ENCODE measurements at regions not wholly inside any gene's neighbourhood (a gene's known extent, or its start where the extent isn't known, plus 50 kb on each side); places are given as distances from the start of the nearest gene placed in this dataset.

DNA sequence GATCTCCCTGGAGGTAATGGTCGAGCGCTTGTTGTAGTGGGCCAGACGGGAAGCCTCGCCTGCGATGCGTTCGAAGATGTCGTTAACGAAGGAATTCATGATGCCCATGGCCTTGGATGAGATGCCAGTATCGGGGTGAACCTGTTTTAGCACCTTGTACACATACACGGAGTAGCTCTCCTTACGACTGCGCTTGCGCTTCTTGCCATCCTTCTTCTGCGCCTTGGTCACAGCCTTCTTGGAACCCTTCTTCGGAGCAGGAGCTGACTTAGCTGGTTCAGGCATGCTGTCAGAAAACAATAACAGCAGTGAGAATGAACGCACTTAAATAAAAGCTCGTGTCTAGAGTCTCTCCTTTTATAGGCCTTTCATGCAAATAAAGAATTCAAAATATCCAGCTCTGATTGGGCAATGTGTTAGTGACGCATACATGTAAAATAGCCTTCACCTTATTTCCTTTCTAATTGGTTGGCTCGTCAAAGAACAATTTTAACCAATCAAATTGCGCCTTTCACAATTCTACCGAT, 129.2 kb downstream of the HFE start:
- DNase-seq (ENCODE audit: low read depth): peak; percentile 59

DNA sequence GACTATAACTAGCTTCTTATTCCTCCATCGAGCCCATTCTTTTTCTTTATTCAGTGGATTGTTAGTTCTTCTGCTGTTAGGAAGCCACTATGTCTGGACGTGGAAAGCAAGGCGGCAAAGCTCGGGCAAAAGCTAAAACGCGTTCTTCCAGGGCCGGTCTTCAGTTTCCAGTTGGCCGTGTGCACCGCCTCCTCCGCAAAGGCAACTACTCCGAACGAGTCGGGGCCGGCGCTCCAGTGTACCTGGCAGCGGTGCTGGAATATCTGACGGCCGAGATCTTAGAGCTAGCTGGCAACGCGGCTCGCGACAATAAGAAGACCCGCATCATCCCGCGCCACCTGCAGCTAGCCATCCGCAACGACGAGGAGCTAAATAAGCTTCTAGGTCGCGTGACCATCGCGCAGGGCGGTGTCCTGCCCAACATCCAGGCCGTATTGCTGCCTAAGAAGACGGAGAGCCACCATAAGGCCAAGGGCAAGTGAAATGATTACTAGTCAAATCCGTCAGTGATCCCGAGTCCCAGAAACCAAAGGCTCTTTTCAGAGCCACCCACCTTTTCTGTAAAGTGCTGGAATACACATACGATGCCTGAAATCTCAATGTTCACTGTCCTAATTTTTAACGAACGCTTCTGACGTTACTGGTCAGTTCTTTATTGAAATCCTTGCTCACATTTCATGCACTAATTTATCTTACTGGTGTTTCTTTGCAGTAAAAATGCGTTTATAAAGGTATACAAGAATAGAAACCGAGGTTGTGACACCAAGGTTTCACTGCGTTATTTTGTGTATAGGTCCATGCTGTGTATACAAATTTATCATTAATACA, 129.9 kb downstream of the HFE start:
- peak; percentile 63 for DNase-seq (ENCODE audit: low read depth)

DNA sequence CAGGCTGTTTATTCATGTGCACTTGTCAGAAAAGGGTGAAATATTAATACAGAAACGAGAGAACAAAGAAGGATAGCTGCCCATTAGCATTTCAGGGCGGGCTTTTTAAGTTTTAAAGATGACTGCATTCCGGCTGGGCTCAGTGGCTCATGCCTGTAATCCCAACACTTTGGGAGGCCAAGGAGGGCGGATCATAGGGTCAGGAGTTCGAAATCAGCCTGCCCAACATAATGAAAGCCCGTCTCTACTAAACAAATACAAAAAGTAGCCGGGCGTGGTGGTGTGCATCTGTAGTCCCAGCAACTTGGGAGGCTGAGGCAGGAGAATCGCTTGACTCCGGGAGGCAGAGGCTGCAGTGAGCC, 130.5 kb downstream of the HFE start:
- no peak for DNase-seq (ENCODE audit: low read depth)

DNA sequence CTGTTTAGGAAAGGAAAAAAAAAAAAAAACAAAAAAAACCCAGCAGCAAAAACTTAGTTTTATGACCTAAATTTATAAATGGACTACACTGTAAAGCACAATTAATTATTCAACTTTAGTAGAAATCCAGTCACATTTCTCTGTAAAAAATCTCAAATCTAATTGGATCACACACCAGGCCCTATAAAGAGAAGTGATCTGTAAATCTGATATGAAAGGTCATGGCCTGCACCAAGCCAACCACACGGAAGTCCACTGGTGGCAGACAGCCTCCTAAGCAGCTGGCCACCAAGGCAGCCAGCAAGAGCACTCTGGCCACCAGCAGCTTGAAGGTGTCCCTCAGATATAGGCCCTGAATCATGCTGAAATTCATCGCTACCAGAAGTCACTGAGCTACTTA, 131.6 kb downstream of the HFE start:
- no peak for DNase-seq (ENCODE audit: low read depth)

DNA sequence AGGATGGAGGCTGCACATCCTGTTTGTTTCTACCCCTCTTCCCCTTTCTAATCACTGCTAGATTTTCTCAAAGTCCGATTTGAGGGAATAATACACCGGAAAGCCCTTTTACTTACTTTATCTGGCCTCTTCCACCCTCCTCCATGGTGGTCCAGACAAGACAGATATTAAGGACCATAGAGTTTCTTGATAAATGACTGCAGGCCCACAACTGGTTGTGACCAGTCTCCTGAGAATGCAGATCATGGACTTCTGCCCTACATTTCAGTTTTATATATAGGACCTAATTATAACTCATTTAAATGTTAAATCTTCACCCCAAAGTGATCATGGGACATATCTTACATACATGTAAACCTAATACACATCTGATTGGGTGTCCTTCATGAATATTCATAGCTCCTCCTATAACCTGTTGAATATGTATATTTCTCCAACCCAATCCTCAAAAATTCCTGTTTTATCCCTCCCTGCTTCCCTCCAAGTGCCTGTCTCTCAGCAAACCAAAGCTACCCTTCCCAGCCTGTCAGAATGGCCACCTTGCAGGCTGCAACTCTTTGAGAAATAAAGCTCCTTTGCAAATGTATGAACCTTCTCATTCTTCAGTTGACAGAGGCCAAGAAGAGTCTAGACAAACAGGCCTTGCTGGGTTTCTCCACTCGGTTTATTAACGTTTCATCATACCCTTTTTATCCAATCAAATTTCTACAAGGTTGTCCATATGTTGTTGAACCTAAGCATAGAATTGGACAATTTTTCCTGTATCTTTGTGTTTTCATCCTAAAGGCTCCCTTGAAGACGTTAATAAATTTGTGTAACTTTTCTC, 133.1 kb downstream of the HFE start:
- no peak for DNase-seq (ENCODE audit: low read depth)

DNA sequence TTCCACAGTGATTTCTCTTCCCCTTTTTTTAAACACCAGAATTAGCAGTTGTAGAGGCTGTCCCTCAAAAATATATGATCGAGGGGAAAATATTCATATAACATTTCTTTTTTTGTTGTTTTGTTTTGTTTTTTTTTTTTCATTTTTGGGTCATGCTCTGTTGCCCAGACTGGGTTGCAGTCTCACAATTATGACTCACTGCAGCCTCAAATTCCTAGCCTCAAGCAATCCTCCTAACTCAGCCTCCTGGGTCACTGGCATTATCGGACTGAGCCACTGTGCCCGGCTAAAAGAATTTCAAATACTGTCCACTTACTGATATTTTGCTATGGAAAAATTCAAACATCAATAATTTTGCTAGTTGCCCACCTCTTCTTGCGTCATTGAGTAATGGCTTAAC, 134.0 kb downstream of the HFE start:
- no peak for DNase-seq (ENCODE audit: low read depth)

DNA sequence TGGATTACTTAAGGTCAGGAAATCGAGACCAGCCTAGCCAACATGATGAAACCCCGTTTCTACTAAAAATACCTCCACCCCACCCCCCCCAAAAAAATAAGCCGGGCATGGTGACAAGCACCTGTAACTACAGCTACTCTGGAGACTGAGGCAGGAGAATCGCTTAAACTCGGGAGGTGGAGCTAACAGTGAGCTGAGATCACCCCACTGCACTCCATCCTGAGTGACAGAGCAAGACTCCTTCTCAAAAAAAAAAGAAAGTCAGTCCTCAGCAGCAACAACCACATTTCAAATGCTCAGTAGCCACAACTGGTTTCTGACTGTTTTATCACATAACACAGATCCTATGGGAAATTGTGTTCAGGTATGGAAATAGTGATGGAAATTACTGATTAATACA, 135.3 kb downstream of the HFE start:
- no peak for DNase-seq (ENCODE audit: low read depth)

DNA sequence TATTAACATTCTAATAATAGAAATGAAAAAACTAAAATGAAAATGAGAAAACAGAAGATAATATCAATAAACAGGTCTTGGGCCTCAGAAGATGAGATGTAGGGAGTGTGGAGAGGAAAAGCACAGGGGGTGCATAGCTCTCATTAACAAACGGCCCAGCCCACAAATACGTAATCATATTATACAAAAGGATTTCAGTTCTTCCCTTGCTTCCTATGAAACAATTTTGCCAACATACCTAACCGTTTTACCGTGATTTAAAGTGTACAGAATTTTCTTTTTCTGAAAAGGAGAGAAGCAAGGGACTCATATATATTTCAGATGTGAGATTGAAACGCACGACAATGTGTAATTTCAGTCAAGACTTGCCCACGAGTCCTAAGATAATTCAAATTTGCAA, 136.0 kb downstream of the HFE start:
- no peak for DNase-seq (ENCODE audit: low read depth)

DNA sequence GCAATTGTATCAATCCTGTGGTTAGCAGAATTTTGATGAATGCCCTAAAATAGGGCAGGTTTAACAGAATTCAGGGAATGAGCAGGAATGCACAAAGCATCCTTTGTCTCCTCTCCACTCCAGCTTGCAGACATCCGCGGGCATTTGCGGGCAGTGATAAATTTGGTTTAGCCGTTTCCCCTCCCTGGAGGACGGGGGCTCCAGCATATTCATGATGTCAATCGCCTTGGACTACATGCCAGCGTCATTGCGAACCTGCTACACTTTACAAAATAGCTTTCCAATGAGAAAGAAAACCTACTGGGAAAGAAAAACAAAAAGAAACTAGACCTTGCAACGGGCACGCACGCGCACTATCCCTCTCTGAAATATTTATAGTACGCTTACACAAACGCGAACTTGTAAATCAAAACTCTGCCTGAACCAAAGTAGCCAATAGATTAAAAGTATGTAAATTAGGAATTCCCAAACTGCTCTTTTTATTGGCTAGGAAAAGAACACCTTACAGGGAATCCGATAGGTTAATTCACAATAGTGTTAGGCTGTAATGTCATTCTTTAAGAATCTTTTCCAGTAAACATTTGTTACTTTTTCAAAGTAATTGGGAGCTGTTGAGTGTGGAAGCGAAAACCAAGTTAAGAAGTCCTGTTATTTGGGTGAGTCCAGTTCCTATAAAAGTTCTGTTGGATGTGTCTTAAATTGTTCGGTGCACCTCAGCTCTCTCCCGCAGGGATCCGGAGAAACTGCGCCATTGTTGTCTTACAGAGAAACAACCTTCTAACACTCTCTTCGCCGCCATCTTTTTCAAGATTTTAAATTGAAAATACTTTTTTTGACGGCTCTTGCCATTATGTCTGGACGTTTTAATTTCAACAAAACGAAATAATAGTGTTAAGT, 136.7 kb downstream of the HFE start:
- peak; percentile 42 for DNase-seq (ENCODE audit: low read depth)

DNA sequence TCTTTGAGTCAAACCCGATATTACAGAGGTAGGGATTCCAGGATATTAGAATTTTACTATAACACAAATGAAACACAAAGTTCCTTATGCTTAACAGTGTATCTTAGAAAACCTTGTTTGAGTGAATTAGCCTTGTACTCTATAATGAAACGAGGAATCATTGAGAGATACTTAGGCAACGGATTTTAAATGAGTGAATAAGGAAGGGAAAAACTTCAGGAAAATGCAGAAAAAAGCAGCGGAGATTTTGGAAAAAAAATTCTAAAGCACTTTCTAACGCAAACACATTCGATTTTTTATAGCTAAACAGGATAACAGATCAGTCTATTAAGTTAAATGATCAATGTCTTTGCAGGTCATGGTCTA, 137.3 kb downstream of the HFE start:
- no peak for DNase-seq (ENCODE audit: low read depth)

DNA sequence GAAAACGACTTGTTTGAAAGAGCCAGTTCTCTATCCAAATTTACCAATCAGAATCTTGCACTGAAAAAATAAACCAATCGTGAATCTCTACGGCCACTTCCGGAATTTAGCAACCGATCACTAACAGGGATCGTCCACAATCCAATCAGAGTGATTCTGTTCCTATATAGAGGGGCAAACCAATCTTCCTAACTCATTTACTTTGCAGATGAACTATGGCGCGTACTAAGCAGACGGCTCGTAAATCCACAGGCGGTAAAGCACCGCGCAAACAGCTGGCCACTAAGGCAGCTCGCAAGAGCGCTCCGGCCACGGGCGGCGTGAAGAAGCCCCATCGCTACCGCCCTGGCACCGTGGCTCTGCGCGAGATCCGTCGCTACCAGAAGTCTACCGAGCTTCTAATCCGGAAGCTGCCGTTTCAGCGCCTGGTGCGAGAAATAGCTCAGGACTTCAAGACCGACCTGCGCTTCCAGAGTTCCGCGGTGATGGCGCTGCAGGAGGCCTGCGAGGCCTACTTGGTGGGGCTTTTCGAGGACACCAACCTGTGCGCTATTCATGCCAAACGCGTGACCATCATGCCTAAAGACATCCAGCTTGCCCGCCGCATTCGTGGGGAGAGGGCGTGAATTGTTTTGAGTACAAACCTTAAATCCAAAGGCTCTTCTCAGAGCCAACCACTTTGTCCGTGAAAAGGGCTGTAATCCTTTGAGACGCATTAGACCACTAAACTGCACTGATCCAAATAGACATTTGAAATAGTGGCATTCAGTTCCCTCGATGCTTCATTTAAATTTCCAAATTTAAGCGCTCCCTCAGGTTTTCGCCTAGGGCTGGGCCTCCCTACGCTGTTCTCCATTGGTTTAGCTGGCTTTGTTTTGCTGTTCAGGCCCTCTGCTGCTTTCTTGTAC, 138.0 kb downstream of the HFE start:
- DNase-seq (ENCODE audit: low read depth): no peak

DNA sequence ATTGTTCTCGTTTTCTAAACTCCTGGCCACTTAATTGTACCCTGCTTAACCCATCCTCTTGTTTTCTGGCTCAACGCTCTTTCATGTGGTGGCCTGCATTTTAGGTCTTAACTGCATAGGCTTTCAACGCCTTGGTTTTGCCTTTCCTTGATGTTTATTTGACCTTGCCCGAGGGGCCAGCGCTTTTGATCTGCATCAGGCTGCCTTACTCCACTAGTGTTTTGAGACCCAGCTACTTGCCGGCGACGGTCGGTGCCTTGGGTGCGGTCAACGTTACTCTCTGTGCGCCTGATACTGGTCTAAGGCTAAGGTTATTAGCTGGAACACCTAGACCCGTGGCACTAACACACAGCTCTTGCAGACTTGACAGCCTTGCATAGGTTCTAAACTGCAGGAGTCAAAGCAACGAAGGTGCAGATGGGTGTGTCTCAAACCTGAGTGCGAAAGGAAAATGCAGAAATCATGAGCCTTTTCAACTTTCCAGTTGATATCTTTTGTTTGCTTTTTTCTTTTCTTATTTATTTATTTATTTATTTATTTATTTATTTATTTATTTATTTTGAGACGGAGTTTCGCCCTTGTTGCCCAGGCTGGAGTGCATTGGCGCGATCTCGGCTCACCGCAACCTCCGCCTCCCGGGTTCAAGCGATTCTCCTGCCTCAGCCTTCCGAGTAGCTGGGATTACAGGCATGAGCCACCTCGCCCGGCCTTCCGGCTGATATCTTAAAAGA, 138.8 kb downstream of the HFE start:
- no peak for DNase-seq (ENCODE audit: low read depth)

DNA sequence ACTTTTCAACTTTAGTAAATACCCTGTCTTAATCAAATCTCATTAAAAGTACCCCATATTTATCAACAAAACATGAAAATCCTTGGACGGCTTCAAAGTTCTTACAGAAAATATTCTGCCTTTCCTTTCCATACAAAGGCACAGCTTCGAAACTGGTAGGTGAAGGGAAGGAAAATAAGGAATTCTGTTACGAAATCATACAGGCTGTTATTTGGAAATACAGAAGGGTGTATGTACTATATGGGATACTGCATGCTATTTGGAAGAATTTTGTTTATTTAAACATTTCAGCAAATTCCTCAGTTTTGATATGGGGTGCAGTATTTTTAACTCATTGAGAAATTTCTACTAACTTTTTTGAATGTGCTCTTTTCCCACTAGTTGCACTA, 138.4 kb upstream of the BTN3A2 start:
- no peak for DNase-seq (ENCODE audit: low read depth)

DNA sequence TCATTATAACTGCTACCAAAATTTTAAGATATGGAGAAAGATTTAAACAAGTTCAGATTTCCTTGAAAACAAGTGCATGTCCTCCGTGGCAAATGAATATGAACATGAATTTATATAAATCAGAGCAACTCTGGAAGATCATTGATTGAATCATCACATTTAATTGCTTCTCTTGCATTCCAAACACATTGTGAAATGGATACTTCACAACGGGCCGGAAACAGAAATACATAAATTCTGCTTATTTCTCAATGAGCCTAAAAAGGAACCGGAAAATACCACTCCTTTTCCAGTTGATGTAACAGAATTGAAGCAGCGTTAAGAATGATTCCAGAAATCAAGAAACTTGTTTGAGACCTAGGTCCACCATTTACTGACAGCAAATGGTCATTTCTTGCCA, 134.6 kb upstream of the BTN3A2 start:
- no peak for DNase-seq (ENCODE audit: low read depth)

DNA sequence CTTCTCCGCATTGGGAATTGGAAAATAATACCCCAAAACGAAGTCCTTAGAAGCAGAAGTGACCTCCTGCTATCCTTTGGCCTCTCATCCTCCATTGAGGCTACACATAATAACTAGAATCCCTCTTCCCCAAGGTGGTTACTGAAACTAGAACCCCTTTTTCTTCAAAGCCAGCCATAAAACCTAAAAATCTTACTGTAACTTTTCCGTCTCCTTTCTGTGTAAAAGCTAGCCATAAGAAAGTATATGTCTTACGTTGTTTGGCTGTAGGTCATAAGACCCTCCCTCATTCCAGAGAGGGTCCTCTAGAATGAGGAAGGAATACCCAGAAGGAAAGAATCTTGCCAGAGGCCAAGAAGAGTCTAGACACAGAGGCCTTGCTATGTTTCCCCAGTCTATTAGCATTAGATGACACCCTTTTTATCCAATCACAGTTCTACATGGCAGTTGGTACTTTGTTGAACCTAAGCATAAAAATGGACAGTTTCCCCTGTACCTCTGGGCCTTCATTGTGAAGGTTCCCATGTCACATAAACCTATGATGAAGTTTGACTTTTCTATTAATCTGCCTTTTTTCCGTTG, 133.9 kb upstream of the BTN3A2 start:
- no peak for DNase-seq (ENCODE audit: low read depth)

DNA sequence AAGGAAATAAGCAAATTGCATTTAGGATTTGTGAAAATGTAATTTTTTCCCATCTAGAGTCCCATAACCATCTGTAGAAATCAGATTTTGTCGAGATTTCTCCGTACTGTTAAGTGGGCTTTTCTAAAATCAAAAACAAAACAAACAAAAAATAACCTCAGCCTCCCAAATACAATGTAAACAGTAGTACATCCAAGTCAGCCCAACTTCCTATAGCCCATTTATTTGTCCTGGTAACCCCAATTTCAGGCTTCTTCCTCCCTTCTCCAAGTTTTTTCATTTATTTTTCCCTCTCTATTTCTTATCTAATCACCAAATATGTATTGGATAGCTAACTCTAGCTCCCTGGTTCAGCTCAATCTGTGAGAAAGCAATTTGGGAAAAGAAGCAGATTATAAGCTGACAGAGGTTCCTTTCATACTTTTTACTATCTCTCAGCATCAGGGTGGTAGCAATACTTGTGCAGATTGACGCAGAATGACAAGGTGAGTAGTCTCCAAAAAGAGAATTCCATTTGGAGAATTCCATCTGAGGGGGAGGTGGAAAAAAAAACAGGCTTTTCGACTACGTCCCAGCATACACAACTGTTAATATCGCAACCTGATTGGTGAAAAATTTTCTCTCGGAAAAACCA, 132.6 kb upstream of the BTN3A2 start:
- no peak for DNase-seq (ENCODE audit: low read depth)

DNA sequence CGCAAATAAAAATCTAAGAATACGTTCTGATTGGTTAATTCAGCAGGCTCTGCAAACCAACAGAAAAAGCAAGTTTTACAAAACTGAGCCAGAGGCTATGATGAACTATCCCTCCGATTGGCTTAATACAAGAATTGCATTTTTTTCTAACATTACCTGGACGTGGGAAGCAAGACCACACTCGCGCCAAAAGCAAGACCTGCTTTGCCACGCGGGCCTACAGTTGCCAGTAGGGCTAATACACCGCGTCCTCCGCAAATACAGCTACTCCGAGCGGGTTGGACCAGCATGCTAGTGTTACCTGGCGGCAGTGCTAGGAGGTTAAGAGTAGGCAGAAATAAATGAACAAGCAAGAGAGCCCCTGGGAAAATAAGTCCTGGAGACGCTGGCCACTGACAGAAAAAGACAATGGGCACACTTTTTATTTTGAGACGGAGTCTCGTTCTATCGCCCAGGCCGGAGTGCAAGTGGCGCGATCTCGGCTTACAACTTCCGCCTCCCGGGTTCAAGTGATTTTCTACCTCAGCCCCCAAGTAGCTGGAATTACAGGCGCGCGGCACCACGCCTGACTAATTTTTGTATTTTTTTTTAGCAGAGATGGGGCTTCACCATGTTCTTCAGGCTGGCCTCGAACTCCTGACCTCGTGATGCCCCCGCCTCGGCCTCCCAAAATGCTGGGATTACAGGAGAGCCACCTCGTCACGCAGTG, 131.9 kb upstream of the BTN3A2 start:
- DNase-seq (ENCODE audit: low read depth): no peak

DNA sequence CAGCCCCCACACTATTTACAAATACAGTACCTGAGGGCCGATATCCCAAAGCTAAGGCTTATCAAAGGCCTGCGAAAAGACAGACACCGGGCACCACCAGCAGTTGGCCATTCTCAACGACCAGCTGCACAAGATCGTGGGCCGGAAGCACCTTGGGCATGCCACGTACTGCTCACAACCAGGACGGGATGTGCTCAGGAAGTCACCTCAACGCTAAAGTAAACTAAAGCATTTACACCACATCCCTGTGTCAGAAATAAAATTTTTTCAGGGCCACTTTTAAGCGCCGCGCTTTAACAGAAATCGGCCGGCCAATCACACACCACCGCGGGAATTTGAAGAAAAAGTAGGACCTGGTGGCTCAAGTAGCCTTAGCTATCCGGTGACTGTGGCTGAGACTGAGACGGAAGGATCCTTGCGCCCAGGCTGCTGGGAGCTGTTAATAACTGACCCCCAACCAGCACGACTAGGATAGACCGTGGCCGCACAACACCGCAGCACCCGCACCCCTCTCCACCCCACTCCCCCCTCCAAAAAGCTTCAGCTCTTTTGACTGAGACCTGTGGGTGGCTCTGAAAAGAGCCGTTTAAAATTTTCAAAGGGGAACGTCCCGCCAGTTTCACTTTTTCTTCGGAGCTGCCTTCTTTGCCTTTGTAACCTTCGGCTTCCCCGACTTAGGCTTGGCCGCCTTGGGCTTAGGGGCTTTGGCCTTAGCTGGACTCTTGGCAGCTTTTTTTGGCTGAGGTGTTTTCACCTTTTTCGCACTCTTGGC, 131.2 kb upstream of the BTN3A2 start:
- DNase-seq (ENCODE audit: low read depth): peak; percentile 58
